Effector memory CD4-positive, alpha-beta T cell (primary cell): ENCODE measurements at regions not wholly inside any gene's neighbourhood (a gene's known extent, or its start where the extent isn't known, plus 50 kb on each side); places are given as distances from the start of the nearest gene placed in this dataset.

Experiments used
- DNase-seq, 3 donors: peaks; one replicate each; pipeline ENCODE4 v3.0.0-alpha.2; 2020
- H3K27ac ChIP-seq: 2 replicates; pipeline ENCODE4 v1.7.0; 2013; ENCODE audit warnings: mild to moderate bottlenecking, low read length, moderate library complexity; ENCODE audit not compliant: insufficient read depth, poor library complexity, severe bottlenecking
- H3K27me3 ChIP-seq: replicated peaks from 2 replicates; pipeline ENCODE4 v1.7.0; 2013; ENCODE audit warnings: mild to moderate bottlenecking, low read length; ENCODE audit not compliant: insufficient read depth, control insufficient read depth, poor library complexity, severe bottlenecking
- H3K36me3 ChIP-seq: 2 replicates; pipeline ENCODE4 v1.7.0; 2013; ENCODE audit warnings: mild to moderate bottlenecking, low read length, moderate library complexity; ENCODE audit not compliant: control insufficient read depth, insufficient read depth
- H3K4me1 ChIP-seq: 2 replicates; pipeline ENCODE4 v1.7.0; 2013; ENCODE audit warnings: low read length, mild to moderate bottlenecking; ENCODE audit not compliant: control insufficient read depth, insufficient read depth, poor library complexity, severe bottlenecking
- H3K4me3 ChIP-seq: 2 replicates; pipeline ENCODE4 v1.7.0; 2013; ENCODE audit warnings: low read length, low read depth, mild to moderate bottlenecking; ENCODE audit not compliant: insufficient read depth, poor library complexity, severe bottlenecking
- H3K9me3 ChIP-seq: 2 replicates; pipeline ENCODE4 v1.7.0; 2013; ENCODE audit warnings: mild to moderate bottlenecking, low read length, moderate library complexity; ENCODE audit not compliant: control insufficient read depth

DNA sequence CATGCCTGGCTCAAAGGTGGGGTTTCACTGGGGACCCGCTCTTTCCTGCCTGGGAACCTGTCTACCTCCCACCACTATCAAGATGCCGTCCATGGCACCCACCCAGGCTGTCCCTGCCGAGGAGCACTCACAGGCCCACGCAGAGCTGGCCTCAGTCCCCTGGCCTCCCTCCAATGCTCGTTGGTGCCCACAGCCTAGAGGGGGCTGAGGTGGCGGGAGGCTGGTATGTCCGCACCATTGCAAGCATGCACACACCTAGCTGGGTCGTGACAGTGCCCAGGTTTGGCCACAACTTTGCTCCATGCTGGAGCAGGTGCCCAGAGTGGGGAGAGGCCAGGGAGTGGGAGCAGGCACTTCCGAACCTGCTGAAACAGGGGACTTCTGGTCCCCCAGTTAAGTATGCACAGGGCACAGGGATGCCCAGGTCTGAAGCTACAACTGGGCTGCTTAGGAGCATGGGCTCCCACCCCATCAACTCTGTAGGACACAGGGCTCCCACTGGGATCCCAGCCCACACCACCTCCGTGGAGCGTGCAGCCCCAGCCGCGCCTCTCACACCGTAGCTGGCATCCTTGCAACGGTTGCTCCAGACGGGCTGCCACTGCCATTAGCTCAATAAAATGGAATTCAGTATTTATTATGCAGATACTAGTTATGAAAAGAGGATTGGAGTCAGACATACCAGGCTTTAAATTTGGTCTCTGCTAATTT is 1376.1 kb upstream of the TENM3 start:
- Histone ChIP-seq H3K27me3 (no peaks in the 10 kb centered on the region), H3K27ac (no peak overlapping the region), H3K36me3 (no peaks in the 10 kb centered on the region), H3K4me1 (no peaks in the 10 kb centered on the region), H3K4me3 (no peak overlapping the region), H3K9me3 (no peaks in the 10 kb centered on the region)
- no peak for DNase-seq

DNA sequence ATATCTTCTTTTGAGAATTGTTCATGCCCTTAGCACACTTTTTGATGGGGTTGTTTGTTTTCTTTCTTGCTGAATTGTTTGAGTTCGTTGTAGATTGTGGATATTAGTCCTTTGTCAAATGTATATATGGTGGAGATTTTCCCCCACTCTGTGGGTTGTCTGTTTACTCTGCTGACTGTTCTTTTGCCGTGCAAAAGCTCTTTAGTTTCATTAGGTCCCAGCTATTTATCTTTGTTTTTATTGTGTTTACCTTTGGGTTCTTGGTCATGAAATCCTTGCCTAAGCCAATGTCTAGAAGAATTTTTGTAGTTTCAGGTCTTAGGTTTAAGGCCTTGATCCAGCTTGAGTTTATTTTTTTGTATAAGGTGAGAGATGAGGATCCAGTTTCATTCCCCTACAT is 1372.6 kb upstream of the TENM3 start:
- Histone ChIP-seq H3K9me3 (no peaks in the 10 kb centered on the region), H3K36me3 (no peaks in the 10 kb centered on the region), H3K27me3 (no peaks in the 10 kb centered on the region), H3K27ac (no peak overlapping the region), H3K4me3 (no peak overlapping the region), H3K4me1 (no peaks in the 10 kb centered on the region)
- DNase-seq, result no peak

DNA sequence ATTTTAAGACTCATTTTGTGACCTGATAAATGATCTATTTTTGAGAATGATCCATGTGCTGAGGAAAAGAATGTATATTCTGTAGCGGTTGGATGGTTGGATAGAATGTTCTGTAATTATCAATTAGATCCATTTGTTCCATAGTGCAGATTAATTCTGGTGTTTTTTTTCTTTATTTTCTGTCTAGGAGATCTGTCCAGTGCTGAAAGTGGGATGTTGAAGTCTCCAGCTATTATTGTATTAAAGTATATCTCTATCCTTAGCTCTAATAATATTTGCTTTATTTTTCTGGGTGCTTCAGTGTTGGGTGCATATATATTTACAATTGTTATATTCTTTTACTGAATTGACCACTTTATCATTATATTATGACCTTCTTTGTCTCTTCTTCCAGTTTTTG is 1344.9 kb upstream of the TENM3 start:
- no peak overlapping the region for H3K4me3 ChIP-seq
- H3K4me1 ChIP-seq, result no peaks in the 10 kb centered on the region
- no peaks in the 10 kb centered on the region for H3K27me3 ChIP-seq
- H3K36me3 ChIP-seq, result no peaks in the 10 kb centered on the region
- H3K9me3 ChIP-seq, result no peaks in the 10 kb centered on the region
- H3K27ac ChIP-seq, result no peak overlapping the region
- no peak for DNase-seq

- no peak for DNase-seq
- no peaks in the 10 kb centered on the region for H3K27me3 ChIP-seq
- no peak overlapping the region for H3K4me3 ChIP-seq
- H3K36me3 ChIP-seq, result no peaks in the 10 kb centered on the region
- no peak overlapping the region for H3K27ac ChIP-seq
- H3K4me1 ChIP-seq, result no peaks in the 10 kb centered on the region
- H3K9me3 ChIP-seq, result no peaks in the 10 kb centered on the region
Observed at GRCh38 chr4:180900781-180901180, 1342.4 kb upstream of the TENM3 start.

DNA sequence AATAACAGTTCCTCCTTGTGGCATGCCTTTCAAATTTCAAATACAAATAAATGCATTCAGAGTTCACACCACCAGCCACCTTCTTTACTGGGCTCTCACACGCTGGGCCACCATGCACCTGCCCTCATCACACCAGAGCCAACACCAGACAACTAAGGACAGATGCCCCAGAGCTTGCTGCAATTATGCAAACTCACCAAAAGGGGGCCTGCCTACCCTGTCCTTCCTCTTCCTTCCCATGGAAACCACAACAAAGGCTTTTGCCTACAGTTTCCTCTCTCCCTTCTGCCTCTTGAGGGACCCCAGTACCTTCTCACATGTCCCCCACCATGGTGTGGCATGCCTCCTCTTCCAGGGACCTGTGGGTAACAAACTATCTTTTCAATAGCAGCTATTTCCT is 1333.9 kb upstream of the TENM3 start:
- Histone ChIP-seq H3K4me1 (no peaks in the 10 kb centered on the region), H3K27ac (no peak overlapping the region), H3K36me3 (no peaks in the 10 kb centered on the region), H3K9me3 (no peaks in the 10 kb centered on the region), H3K27me3 (no peaks in the 10 kb centered on the region), H3K4me3 (no peak overlapping the region)
- no peak for DNase-seq

- Histone ChIP-seq H3K27me3 (no peaks in the 10 kb centered on the region), H3K4me3 (no peak overlapping the region), H3K27ac (no peak overlapping the region), H3K9me3 (no peaks in the 10 kb centered on the region), H3K4me1 (no peaks in the 10 kb centered on the region), H3K36me3 (no peaks in the 10 kb centered on the region)
- DNase-seq, result no peak
Observed at GRCh38 chr4:180913750-180914149, 1329.5 kb upstream of the TENM3 start.

DNA sequence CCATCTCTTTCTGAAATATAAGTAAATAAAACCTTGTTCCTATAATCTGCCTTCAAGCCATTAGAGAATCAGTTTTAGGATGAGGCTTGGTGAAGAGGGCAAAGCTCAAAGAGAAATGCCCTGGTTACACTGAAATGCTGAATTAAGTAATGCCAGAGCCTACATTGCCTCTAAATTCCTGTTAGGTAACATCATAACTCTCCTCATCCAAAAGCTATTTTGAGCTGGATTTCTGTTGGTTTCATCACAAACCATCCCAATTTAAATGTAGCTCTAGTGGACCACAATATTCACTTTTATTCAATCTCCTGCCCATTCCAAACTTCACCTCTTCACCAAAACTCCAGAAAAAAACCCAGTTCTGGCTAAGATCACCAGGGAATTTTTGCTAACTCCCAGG is 1319.7 kb upstream of the TENM3 start:
- Histone ChIP-seq H3K27me3 (no peaks in the 10 kb centered on the region), H3K4me3 (no peak overlapping the region), H3K9me3 (no peaks in the 10 kb centered on the region), H3K27ac (no peak overlapping the region), H3K4me1 (no peaks in the 10 kb centered on the region), H3K36me3 (no peaks in the 10 kb centered on the region)
- no peak for DNase-seq

DNA sequence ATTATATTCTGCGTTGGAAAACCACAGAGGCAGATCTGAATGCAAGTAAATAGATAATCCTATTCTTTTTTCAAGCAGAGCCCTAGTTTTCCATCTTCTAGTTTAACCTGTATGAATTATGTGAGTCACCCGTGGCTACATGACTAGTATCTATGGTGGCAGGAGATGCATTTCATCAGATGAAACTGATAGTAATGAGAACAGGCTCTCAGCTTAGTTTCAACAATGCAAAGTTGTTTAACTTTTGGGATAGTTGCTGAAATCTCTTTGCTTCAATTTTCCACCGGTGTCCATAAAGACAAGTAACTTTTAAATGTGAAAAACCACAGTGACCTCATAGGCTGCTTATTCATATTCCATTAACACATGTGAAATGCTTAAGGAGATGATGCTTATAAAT is 1317.4 kb upstream of the TENM3 start:
- no peaks in the 10 kb centered on the region for H3K9me3 ChIP-seq
- H3K27ac ChIP-seq, result no peak overlapping the region
- H3K4me1 ChIP-seq, result no peaks in the 10 kb centered on the region
- no peak for DNase-seq
- no peaks in the 10 kb centered on the region for H3K36me3 ChIP-seq
- H3K4me3 ChIP-seq, result no peak overlapping the region
- no peaks in the 10 kb centered on the region for H3K27me3 ChIP-seq

DNA sequence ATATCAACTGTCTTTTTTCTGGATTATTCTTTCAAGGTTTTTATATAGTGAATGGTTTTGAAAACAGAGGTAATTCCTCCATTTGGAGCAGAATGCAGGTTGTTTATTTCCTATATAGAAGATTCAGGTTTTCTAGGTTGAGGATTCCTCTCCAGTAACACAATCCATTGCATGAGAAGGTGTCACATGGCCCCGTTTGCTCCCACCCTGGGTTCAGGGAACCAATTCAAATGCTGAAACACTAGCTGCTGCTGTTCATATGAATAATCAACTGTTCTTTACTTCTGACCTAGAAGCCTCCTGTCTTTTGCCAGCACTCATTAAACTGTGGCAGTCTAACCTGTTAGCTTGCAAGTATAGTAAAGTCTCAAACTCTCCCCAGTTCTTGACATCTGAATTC is 1316.9 kb upstream of the TENM3 start:
- Histone ChIP-seq H3K27ac (no peak overlapping the region), H3K4me3 (no peak overlapping the region), H3K36me3 (no peaks in the 10 kb centered on the region), H3K4me1 (no peaks in the 10 kb centered on the region), H3K27me3 (no peaks in the 10 kb centered on the region), H3K9me3 (no peaks in the 10 kb centered on the region)
- DNase-seq, result no peak

DNA sequence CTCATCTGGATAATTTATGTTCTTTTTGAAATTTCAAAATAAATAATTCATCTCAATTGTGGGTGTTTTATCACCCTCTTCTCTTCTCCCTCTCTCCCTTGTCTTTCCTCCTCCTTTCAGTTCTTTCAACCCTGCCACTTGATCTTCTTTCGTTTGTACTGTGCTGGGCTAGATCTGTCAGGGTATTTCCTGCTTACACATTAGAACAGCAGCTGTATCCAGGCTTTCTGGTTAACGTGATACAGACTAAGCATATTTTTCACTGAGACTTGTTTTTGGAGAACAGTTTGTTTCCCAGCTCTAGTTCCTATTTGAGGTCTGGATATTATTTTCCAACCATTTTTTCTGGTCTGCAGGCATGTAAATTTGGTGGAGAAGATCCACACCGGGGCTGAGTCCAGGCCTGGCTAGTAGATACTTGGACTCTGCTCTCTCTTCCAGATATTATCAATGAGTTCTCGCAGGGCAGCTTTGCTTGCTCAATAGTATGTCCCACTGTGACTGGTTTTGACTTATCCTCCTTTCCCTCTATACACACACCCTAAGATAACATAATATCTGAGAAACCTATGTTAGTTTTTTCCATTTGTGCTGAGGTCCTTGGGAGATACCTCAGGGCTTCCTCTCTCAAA is 1310.7 kb upstream of the TENM3 start:
- H3K36me3 ChIP-seq, result no peaks in the 10 kb centered on the region
- no peak overlapping the region for H3K27ac ChIP-seq
- no peaks in the 10 kb centered on the region for H3K4me1 ChIP-seq
- no peaks in the 10 kb centered on the region for H3K27me3 ChIP-seq
- no peak for DNase-seq
- no peak overlapping the region for H3K4me3 ChIP-seq
- H3K9me3 ChIP-seq, result no peaks in the 10 kb centered on the region
